Uterus (tissue), 3 donors: ENCODE measurements at regions not wholly inside any gene's neighbourhood (a gene's known extent, or its start where the extent isn't known, plus 50 kb on each side); places are given as distances from the start of the nearest gene placed in this dataset.
"Not testable (repeated sequence)": the region's sequence is repeated elsewhere in the genome, so short reads cannot be mapped to it uniquely, and the experiment has no call there.

Experiments
- DNase-seq, 2 donors: peaks; one replicate each; pipeline ENCODE4 v3.0.0-alpha.2; 2019 to 2020
- H3K27ac ChIP-seq, 2 donors: fragments of 200-600 bp; sonication (generic); 1 replicate in 1 of 2; 2 replicates in 1 of 2; pipeline ENCODE4 v1.5.1; 2016 to 2018
- H3K27me3 ChIP-seq, 2 donors: fragments of 200-600 bp; sonication (generic); one replicate each; pipeline ENCODE4 v1.5.1; 2018 to 2019; ENCODE audit warnings: control low read depth in 1 of 2
- H3K36me3 ChIP-seq, 2 donors: fragments of 200-600 bp; sonication (generic); one replicate each; pipeline ENCODE4 v1.5.1; 2019; ENCODE audit warnings: control low read depth in 1 of 2
- H3K4me1 ChIP-seq, 2 donors: fragments of 200-600 bp; sonication (generic); one replicate each; pipeline ENCODE4 v1.5.1; 2018 to 2019; ENCODE audit warnings: control low read depth in 1 of 2
- H3K4me3 ChIP-seq, 2 donors: fragments of 200-600 bp; sonication (generic); 1 replicate in 1 of 2; 2 replicates in 1 of 2; pipeline ENCODE4 v1.5.1; 2018 to 2019; ENCODE audit warnings: mild to moderate bottlenecking in 1 of 2
- H3K9me3 ChIP-seq, 2 donors: fragments of 200-600 bp; sonication (generic); one replicate each; pipeline ENCODE4 v1.5.1; 2019; ENCODE audit warnings: control low read depth in 1 of 2
- POLR2A ChIP-seq, 2 donors: fragments of 450-650 bp; IDR thresholded peaks; one replicate each; pipeline ENCODE4 v1.6.1; 2016; ENCODE audit warnings: antibody characterized with exemption in 2 of 2, mild to moderate bottlenecking in 1 of 2, moderate library complexity in 1 of 2
- intact Hi-C: fragments of 100-400 bp; cut with DNase I; formaldehyde crosslinking; loops from one replicate; pipeline ENCODE4 v1.15.1; 2023; ENCODE audit warnings: low total_unique reads
- TF ChIP-seq, protein P1 (sequence below), 4 experiments: fragments of 200-600 bp in 2 of 4; fragments of 450-650 bp in 2 of 4; sonication (generic) in 2 of 4; IDR thresholded peaks; one replicate each; pipeline ENCODE4 v1.5.1; 2016 to 2019; ENCODE audit warnings: antibody characterized with exemption in 4 of 4, mild to moderate bottlenecking in 2 of 4, moderate library complexity in 1 of 4
- donor health status: DM: yes; HTN: yes; CAD: no.

- intact Hi-C loops = no loop called here
- no peaks in the 10 kb centered on the region for H3K4me1 ChIP-seq
- DNase-seq = no peak
- no peak overlapping the region for H3K27ac ChIP-seq
- TF ChIP-seq, protein P1, sequence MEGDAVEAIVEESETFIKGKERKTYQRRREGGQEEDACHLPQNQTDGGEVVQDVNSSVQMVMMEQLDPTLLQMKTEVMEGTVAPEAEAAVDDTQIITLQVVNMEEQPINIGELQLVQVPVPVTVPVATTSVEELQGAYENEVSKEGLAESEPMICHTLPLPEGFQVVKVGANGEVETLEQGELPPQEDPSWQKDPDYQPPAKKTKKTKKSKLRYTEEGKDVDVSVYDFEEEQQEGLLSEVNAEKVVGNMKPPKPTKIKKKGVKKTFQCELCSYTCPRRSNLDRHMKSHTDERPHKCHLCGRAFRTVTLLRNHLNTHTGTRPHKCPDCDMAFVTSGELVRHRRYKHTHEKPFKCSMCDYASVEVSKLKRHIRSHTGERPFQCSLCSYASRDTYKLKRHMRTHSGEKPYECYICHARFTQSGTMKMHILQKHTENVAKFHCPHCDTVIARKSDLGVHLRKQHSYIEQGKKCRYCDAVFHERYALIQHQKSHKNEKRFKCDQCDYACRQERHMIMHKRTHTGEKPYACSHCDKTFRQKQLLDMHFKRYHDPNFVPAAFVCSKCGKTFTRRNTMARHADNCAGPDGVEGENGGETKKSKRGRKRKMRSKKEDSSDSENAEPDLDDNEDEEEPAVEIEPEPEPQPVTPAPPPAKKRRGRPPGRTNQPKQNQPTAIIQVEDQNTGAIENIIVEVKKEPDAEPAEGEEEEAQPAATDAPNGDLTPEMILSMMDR (IDR thresholded peaks at IDR 0.05) = no peak
- TF ChIP-seq POLR2A (IDR thresholded peaks at IDR 0.05) = no peak
- no peak overlapping the region for H3K4me3 ChIP-seq
- no peaks in the 10 kb centered on the region for H3K9me3 ChIP-seq
- H3K36me3 ChIP-seq = no peaks in the 10 kb centered on the region
- H3K27me3 ChIP-seq = no peaks in the 10 kb centered on the region
These were observed 54.4 kb upstream of the SCAF4 start for GRCh38 chr21:31786164-31786920.

DNA sequence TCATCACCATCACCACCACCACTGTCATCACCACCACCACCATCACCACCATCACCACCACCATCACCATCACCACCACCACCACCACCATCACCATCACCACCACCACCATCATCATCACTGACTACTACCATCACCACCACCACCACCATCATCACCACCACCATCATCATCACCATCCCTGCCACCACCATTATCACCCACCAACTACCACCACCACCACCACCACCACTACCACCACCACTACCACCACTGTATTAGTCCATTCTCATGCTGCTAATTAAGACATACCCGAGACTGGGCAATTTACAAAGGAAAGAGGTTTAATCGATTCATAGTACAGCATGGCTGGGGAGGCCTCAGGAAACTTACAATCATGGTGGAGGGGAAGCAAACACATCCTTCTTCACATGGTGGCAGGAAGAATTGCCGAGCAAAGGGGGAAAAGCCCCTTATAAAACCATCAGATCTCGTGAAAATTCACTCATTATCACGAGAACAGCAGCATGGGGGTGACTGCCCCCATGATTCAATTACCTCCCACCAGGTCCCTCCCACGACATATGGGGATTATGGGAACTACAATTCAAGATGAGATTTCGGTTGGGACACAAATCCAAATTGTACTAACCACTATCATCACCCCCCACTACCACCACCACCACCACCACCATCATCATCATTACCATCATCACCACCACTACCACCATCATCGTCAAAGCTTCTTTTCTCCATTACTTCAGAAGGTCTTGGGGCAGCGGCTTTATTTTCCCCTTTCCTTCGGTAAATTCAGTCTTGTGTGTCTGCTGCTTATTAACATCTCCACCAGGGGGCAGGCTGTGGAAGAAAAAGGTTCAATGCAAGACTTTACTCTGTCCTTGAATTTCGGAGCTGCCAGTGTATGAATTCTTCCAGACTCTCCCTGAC lies 53.6 kb upstream of the SCAF4 start:
- intact Hi-C loops, H3K9me3 ChIP-seq, H3K27me3 ChIP-seq, H3K27ac ChIP-seq, H3K4me1 ChIP-seq, H3K4me3 ChIP-seq, H3K36me3 ChIP-seq: not testable (repeated sequence)
- TF ChIP-seq, protein P1 (IDR thresholded peaks at IDR 0.05) = peak; percentile 47 to 56 (median 50)
- DNase-seq = peak; percentile 40 to 51

DNA sequence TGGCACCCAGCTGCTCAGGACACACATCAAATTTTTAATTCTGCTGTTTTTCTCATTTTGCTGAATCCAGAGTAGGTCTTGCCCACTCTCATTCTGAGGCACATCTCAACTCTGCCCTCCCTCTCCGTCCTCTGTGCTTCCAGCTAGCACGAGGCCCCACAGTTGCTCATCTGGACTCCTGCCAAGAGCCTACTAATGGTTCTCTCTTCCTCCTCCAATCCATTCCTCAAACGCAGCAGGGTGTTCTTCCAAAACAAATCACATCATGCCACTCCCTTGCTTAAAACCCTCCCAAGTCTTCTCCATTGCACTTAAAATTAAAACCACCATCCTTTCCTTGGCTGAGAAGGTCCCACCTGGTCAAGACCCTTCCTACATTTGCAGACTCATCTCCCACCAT lies 49.8 kb upstream of the SCAF4 start:
- no peak overlapping the region for H3K4me3 ChIP-seq
- TF ChIP-seq, protein P1 (IDR thresholded peaks at IDR 0.05) = no peak
- TF ChIP-seq POLR2A (IDR thresholded peaks at IDR 0.05) = no peak
- no peaks in the 10 kb centered on the region for H3K27me3 ChIP-seq
- no peaks in the 10 kb centered on the region for H3K36me3 ChIP-seq
- H3K9me3 ChIP-seq = no peaks in the 10 kb centered on the region
- DNase-seq = no peak
- no peaks in the 10 kb centered on the region for H3K4me1 ChIP-seq
- intact Hi-C loops = no loop called here
- no peak overlapping the region for H3K27ac ChIP-seq
